ENCODE measurements at regions not wholly inside any gene's neighbourhood (a gene's known extent, or its start where the extent isn't known, plus 50 kb on each side); places are given as distances from the start of the nearest gene placed in this dataset.

DNA sequence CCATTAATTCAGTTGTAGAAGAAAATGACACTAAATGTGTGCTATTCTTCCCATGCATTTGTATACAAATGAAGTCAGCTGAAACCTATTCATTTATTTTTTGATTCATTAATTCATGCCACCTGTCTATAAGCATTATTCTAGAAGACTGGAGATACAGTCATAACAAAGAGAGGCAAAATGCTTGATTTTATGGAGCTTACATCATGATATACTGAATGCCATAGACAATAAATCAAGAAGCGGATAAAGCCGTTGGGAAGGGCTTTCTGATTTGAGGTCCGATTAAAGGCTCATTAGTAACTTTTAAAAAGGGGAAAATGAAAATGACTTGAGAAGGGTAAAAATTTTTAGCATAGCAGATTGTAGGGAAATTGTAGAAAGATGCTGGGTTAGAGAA, 494.9 kb downstream of the RERGL start:
- ChIA-PET CTCF (no interaction called here), POLR2A (interaction anchor here (0.6 kb wide), 1 partner anchor 12 kb away, joined by 3 read pairs; no protein-coding TSS in a partner anchor)
- Histone ChIP-seq H3K27ac (ENCODE audit: low read length) (no peak overlapping the region), H3K4me1 (ENCODE audit: control insufficient read depth, insufficient read depth, low read length) (no peaks in the 10 kb centered on the region), H3K27me3 (ENCODE audit: control insufficient read depth, insufficient read depth, low read length) (no peaks in the 10 kb centered on the region), H3K36me3 (ENCODE audit: control insufficient read depth, insufficient read depth, low read length) (no peaks in the 10 kb centered on the region), H3K4me3 (ENCODE audit: low read depth in 2 of 2, low read length in 2 of 2) (no peak overlapping the region), H3K9me3 (ENCODE audit: control insufficient read depth, insufficient read depth, low read depth, low read length) (no peaks in the 10 kb centered on the region)
- DNase-seq (ENCODE audit: low read depth, low spot score) = no peak
- in situ Hi-C loops (cut with HindIII; ENCODE audit: low pct_unique_long_range_greater_than_20kb, low sequenced_read_pairs) (no loop called here), intact Hi-C loops (cut with micrococcal nuclease; ENCODE audit: unreplicated experiment) (no loop called here)
- no TSS peak for BruUV-seq (replicated peaks)
- TF ChIP-seq, protein P1, sequence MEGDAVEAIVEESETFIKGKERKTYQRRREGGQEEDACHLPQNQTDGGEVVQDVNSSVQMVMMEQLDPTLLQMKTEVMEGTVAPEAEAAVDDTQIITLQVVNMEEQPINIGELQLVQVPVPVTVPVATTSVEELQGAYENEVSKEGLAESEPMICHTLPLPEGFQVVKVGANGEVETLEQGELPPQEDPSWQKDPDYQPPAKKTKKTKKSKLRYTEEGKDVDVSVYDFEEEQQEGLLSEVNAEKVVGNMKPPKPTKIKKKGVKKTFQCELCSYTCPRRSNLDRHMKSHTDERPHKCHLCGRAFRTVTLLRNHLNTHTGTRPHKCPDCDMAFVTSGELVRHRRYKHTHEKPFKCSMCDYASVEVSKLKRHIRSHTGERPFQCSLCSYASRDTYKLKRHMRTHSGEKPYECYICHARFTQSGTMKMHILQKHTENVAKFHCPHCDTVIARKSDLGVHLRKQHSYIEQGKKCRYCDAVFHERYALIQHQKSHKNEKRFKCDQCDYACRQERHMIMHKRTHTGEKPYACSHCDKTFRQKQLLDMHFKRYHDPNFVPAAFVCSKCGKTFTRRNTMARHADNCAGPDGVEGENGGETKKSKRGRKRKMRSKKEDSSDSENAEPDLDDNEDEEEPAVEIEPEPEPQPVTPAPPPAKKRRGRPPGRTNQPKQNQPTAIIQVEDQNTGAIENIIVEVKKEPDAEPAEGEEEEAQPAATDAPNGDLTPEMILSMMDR (IDR thresholded peaks at IDR 0.05) = no peak
- no peak for TF ChIP-seq POLR2AphosphoS5 (IDR thresholded peaks at IDR 0.05; ENCODE audit: low read depth, low read length)
- no peak for TF ChIP-seq SIN3A (IDR thresholded peaks at IDR 0.05; ENCODE audit: borderline replicate concordance, insufficient read depth, low read depth, low read length)
- no peak for TF ChIP-seq REST (IDR thresholded peaks at IDR 0.05; ENCODE audit: insufficient read depth in 1 of 2, low read depth in 2 of 2, low read length in 1 of 2)
- TF ChIP-seq TCF7L2 (IDR thresholded peaks at IDR 0.05; ENCODE audit: low read depth, low read length) = no peak
- no peak for ATAC-seq

DNA sequence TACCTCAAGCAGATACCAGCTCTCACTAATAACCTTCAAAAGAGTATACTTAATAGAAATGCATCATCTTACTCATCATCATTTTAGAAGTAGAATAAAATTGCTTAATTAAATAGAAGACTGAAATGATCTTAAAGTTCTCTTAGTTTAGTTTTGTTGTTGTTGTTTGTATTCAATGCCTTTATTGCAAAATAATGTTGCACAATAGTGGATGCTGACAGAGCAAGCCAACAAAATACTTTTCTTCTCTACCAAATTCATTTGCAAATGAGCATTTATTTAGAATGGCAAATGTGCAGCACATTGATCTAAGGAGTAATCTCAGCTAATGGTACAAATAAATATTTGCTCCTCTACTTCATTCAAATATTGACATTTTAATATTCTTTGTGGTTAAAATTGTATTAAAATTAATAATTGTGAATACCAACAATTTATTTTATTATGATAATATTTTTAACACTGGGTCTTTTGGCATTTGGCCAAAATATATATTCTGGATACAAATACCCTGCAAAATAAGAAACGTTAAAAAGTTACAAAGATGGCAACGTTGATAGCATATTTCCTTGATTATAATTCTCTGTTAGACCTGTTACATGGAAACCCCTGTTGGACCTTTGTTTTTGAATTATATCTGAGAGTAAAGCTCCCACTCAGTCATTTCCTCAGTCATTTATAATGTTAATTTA, 496.1 kb downstream of the RERGL start:
- H3K9me3 ChIP-seq (ENCODE audit: control insufficient read depth, insufficient read depth, low read depth, low read length) = no peaks in the 10 kb centered on the region
- H3K27me3 ChIP-seq (ENCODE audit: control insufficient read depth, insufficient read depth, low read length) = no peaks in the 10 kb centered on the region
- no peaks in the 10 kb centered on the region for H3K4me1 ChIP-seq (ENCODE audit: control insufficient read depth, insufficient read depth, low read length)
- no peak for TF ChIP-seq SIN3A (IDR thresholded peaks at IDR 0.05; ENCODE audit: borderline replicate concordance, insufficient read depth, low read depth, low read length)
- TF ChIP-seq REST (IDR thresholded peaks at IDR 0.05; ENCODE audit: insufficient read depth in 1 of 2, low read depth in 2 of 2, low read length in 1 of 2) = no peak
- TF ChIP-seq, protein P1 (IDR thresholded peaks at IDR 0.05) = no peak
- TF ChIP-seq POLR2AphosphoS5 (IDR thresholded peaks at IDR 0.05; ENCODE audit: low read depth, low read length) = no peak
- no peak for TF ChIP-seq TCF7L2 (IDR thresholded peaks at IDR 0.05; ENCODE audit: low read depth, low read length)
- ChIA-PET CTCF (no interaction called here), POLR2A (no interaction called here)
- DNase-seq (ENCODE audit: low read depth, low spot score) (no peak), ATAC-seq (no peak)
- intact Hi-C loops (cut with micrococcal nuclease; ENCODE audit: unreplicated experiment) (no loop called here), in situ Hi-C loops (cut with HindIII; ENCODE audit: low pct_unique_long_range_greater_than_20kb, low sequenced_read_pairs) (no loop called here)
- H3K36me3 ChIP-seq (ENCODE audit: control insufficient read depth, insufficient read depth, low read length) = no peaks in the 10 kb centered on the region
- H3K4me3 ChIP-seq (ENCODE audit: low read depth in 2 of 2, low read length in 2 of 2) = no peak overlapping the region
- no TSS peak for BruUV-seq (replicated peaks)
- H3K27ac ChIP-seq (ENCODE audit: low read length) = no peak overlapping the region

Measured in Panc1 (cell line).